ENCODE measurements at regions not wholly inside any gene's neighbourhood (a gene's known extent, or its start where the extent isn't known, plus 50 kb on each side); places are given as distances from the start of the nearest gene placed in this dataset.

GRCh38 chr12:85413266-85413665, 133.2 kb downstream of the ALX1 start:
- TF ChIP-seq CTCF (IDR thresholded peaks at IDR 0.05): no peak
- TF ChIP-seq POLR2A (IDR thresholded peaks at IDR 0.05): no peak
